Bronchial epithelial cell (primary cell): ENCODE measurements at regions not wholly inside any gene's neighbourhood (a gene's known extent, or its start where the extent isn't known, plus 50 kb on each side); places are given as distances from the start of the nearest gene placed in this dataset.

Source experiments
- DNase-seq: peaks from one replicate; pipeline ENCODE4 v3.0.0-alpha.2; 2010; ENCODE audit warnings: low read depth
- FAIRE-seq: peaks from 2 replicates; lab custom pipeline; 2011; peaks lifted over from hg19 to GRCh38; lab: Jason Lieb, UNC
- H3K27me3 ChIP-seq: 2 replicates; pipeline ENCODE4 v1.5.1; 2011; ENCODE audit warnings: low read length; ENCODE audit not compliant: control insufficient read depth, insufficient read depth
- H3K36me3 ChIP-seq: 2 replicates; pipeline ENCODE4 v1.5.1; 2011; ENCODE audit warnings: low read length; ENCODE audit not compliant: control insufficient read depth, insufficient read depth
- H3K4me3 ChIP-seq: 2 replicates; pipeline ENCODE4 v1.5.1; 2011; ENCODE audit warnings: mild to moderate bottlenecking, low read depth, low read length, control low read depth
- CTCF ChIP-seq: IDR thresholded peaks from 2 replicates; pipeline ENCODE4 v1.5.1; 2011; ENCODE audit warnings: mild to moderate bottlenecking, moderate library complexity, low read length, control low read depth, inconsistent platforms; ENCODE audit not compliant: insufficient read depth, severe bottlenecking

- FAIRE-seq, result no peak
Measured at GRCh38 chr6:163720460-163721235, 306.1 kb downstream of the QKI start.

DNA sequence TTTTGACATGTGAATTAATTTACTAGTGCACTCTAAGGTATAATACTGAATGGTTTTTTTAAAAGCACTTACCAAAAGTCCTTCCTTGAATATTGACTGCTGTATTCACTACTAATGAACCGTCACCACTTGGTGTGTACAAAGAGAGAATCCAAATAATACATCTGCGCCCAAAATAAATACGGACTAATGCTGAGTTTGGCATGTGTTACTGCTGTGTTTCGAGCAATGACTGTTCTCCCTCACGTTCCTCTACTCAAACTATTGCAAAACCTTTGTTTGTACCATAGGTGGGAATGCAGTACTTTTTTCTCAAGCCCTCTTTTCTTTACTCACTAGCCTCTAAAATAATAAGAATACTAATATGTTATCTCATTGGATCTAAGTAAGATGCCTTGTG is 305.5 kb downstream of the QKI start:
- no peak for TF ChIP-seq CTCF
- H3K36me3 ChIP-seq, result no peaks in the 10 kb centered on the region
- no peak overlapping the region for H3K4me3 ChIP-seq
- H3K27me3 ChIP-seq, result no peaks in the 10 kb centered on the region
- DNase-seq (peak; percentile 10), FAIRE-seq (no peak)

More at GRCh38 chr6:163720460-163721235, 306.1 kb downstream of the QKI start:
- Histone ChIP-seq H3K27me3 (no peaks in the 10 kb centered on the region), H3K36me3 (no peaks in the 10 kb centered on the region), H3K4me3 (no peak overlapping the region)
- no peak for DNase-seq
- no peak for TF ChIP-seq CTCF

- no peak for TF ChIP-seq CTCF
- Histone ChIP-seq H3K36me3 (no peaks in the 10 kb centered on the region), H3K4me3 (no peak overlapping the region), H3K27me3 (no peaks in the 10 kb centered on the region)
- DNase-seq (no peak), FAIRE-seq (no peak)
Measured at GRCh38 chr6:163719028-163719742, 304.7 kb downstream of the QKI start.

DNA sequence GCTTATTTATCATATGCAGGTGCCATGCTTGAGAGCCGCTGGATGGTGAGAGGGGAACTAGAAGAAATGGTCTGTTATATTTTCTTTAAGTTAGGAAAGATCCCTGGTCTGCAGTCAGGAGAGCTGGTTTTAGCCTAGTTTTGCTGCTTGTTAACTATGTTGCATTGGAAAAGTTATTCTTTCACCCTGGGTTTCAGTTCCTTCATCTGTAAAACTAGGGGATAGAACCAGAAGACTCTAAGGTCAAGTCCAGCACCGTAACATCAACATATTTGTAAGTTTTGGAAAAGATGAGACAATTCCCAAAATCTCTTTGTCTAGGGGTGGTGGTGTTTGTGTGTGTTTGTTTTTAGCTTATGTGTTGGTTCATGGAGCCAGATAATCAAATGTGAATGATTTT is 304.0 kb downstream of the QKI start:
- no peak for TF ChIP-seq CTCF
- FAIRE-seq, result no peak
- Histone ChIP-seq H3K4me3 (no peak overlapping the region), H3K36me3 (no peaks in the 10 kb centered on the region), H3K27me3 (no peaks in the 10 kb centered on the region)
- no peak for DNase-seq

DNA sequence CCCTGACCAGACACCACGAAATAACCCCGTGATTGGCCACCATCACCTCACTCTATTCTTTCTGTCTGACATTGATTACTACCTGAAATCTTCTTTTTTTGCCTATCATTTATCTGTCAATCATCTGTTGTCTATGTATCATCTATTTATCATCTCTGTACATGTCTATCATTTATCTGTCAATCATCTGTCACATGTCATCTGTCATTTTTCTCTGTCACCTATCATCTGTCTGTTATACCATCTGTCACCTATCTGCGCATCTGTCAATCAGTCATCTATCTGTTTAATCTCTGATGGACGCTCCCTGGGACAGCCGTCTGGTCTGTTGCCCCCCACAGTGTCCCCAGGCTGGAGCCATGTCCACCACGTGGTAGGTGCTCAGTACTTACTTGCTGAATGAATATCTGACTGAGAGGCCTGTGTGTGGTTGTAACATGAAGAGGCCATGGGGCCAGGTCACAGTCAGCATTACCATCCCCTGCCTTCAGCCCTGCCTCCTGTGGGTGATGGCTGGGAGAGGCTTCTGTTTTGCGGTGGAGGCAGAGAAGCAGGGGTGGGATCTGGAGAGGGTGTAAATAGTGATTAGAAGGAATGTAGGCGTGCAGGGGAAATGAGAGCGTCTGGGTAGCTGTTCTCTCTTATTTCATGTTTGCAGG is 302.7 kb downstream of the QKI start:
- no peaks in the 10 kb centered on the region for H3K27me3 ChIP-seq
- no peak for TF ChIP-seq CTCF
- H3K36me3 ChIP-seq, result no peaks in the 10 kb centered on the region
- no peak overlapping the region for H3K4me3 ChIP-seq
- FAIRE-seq, result no peak
- no peak for DNase-seq
